Common myeloid progenitor, CD34-positive (primary cell): ENCODE measurements at regions not wholly inside any gene's neighbourhood (a gene's known extent, or its start where the extent isn't known, plus 50 kb on each side); places are given as distances from the start of the nearest gene placed in this dataset.

Experiments used
- CTCF ChIA-PET: fragments of 350-600 bp; sonication (Branson Sonifier 250); formaldehyde crosslinking; loops from one replicate; lab custom pipeline; 2021; ENCODE audit warnings: antibody characterized with exemption; lab: Charles Lee
- POLR2A ChIA-PET: fragments of 350-600 bp; sonication (Branson Sonifier 250); formaldehyde crosslinking; loops from one replicate; lab custom pipeline; 2021; ENCODE audit warnings: antibody characterized with exemption; lab: Charles Lee
- DNase-seq, 3 donors: peaks; one replicate each; pipeline versions ENCODE4 v3.0.0 to v3.0.0-alpha.2; 2013
- H3K27ac ChIP-seq, 2 experiments: 1 replicate in 1 of 2; 2 replicates in 1 of 2; pipeline ENCODE4 v1.7.0; 2013; ENCODE audit warnings: inconsistent platforms in 2 of 2, low read length in 2 of 2, mild to moderate bottlenecking in 2 of 2, low read depth in 1 of 2, moderate library complexity in 1 of 2; ENCODE audit not compliant: severe bottlenecking in 2 of 2, insufficient read depth in 1 of 2, poor library complexity in 1 of 2
- H3K27me3 ChIP-seq, 5 experiments: replicated peaks in 2 of 5; 1 replicate in 3 of 5; 2 replicates in 2 of 5; pipeline versions ENCODE4 v1.6.1 to v1.7.0; 2013; ENCODE audit warnings: low read length in 4 of 5, mild to moderate bottlenecking in 2 of 5, moderate library complexity in 2 of 5, inconsistent platforms in 1 of 5; ENCODE audit not compliant: insufficient read depth in 5 of 5, control insufficient read depth in 4 of 5
- H3K36me3 ChIP-seq, 4 experiments: 1 replicate in 2 of 4; 2 replicates in 2 of 4; pipeline versions ENCODE4 v1.6.1 to v1.7.0; 2013; ENCODE audit warnings: low read length in 3 of 4, control low read depth in 1 of 4, mild to moderate bottlenecking in 1 of 4; ENCODE audit not compliant: control insufficient read depth in 4 of 4, insufficient read depth in 4 of 4
- H3K4me1 ChIP-seq, 4 experiments: 1 replicate in 3 of 4; 2 replicates in 1 of 4; pipeline versions ENCODE4 v1.6.1 to v1.7.1; 2013; ENCODE audit warnings: low read length in 3 of 4, mild to moderate bottlenecking in 3 of 4, control low read depth in 1 of 4, inconsistent platforms in 1 of 4, moderate library complexity in 1 of 4; ENCODE audit not compliant: control insufficient read depth in 4 of 4, insufficient read depth in 4 of 4; ENCODE audit errors: control extremely low read depth in 1 of 4
- H3K4me3 ChIP-seq, 7 experiments: 1 replicate in 4 of 7; 2 replicates in 3 of 7; pipeline versions ENCODE4 v1.5.1 to v1.7.0; 2013; ENCODE audit warnings: mild to moderate bottlenecking in 7 of 7, low read length in 6 of 7, moderate library complexity in 6 of 7, inconsistent platforms in 2 of 7, low read depth in 2 of 7, control low read depth in 1 of 7; ENCODE audit not compliant: insufficient read depth in 4 of 7, control insufficient read depth in 1 of 7; ENCODE audit errors: extremely low read depth in 1 of 7
- H3K9me3 ChIP-seq, 5 experiments: 1 replicate in 4 of 5; 2 replicates in 1 of 5; pipeline versions ENCODE4 v1.6.1 to v1.7.1; 2013; ENCODE audit warnings: low read length in 4 of 5, mild to moderate bottlenecking in 2 of 5, inconsistent platforms in 1 of 5, low read depth in 1 of 5, moderate library complexity in 1 of 5; ENCODE audit not compliant: control insufficient read depth in 4 of 5, insufficient read depth in 2 of 5; ENCODE audit errors: control extremely low read depth in 1 of 5
- WGBS: methylation state at CpG from one replicate; pipeline ENCODE4 v1.1.5; 2013; ENCODE audit not compliant: insufficient coverage; 5-methylcytosine and 5-hydroxymethylcytosine counted together

DNA sequence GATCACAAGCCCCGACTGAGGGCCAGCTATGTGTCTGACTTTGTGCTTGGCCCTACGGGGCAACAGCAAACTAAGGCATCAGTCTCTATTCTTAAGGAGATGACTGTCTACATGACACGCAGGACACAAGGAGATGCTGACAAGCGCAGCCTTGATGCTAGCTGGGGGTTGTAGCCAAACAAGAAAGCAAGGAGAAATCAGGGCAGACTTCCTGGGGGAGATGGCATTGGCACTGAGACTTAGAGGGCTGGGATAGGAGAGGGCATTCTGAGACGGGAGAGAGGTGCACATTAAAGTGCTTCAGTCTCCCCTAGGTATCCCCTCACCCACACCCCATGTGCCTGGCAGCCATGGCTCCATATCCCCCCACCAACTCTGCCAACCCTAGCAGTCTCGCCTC lies 210.8 kb upstream of the POU3F1 start:
- POLR2A ChIA-PET, result no interaction called here
- Histone ChIP-seq H3K4me3 (no peak overlapping the region), H3K27ac (no peak overlapping the region), H3K36me3 (no peaks in the 10 kb centered on the region), H3K4me1 (no peaks in the 10 kb centered on the region), H3K9me3 (peaks cover 0 to 15% (median 0%) of the 10 kb centered on the region in 5 experiments), H3K27me3 (peaks cover 2 to 36% (median 4%) of the 10 kb centered on the region in 5 experiments)
- CTCF ChIA-PET, result no interaction called here
- 83% methylated on average over 5 of the region's 6 CpGs for WGBS
- no peak for DNase-seq

DNA sequence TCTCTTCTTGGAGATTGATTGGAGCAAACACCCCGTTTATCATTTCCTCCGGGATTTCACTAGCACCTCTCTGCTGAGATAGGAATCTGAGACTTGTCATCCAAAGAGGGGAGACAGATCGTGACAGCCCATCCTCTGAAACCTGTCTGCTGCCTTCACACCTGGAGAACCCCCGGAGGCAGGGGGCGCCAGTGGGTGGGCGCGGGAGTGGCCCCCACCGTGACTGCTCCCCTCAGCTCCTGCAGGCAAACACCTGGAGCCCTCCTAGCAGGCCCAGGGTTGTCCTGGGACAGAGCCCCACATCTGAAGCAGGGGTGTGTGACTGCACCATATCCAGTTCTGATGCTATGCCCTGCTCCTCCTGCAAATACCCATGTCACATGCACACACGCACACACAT lies 209.5 kb upstream of the POU3F1 start:
- Histone ChIP-seq H3K9me3 (peaks cover 0 to 15% (median 0%) of the 10 kb centered on the region in 5 experiments), H3K27me3 (peaks cover under 1 to 32% (median 2%) of the 10 kb centered on the region in 5 experiments), H3K27ac (no peak overlapping the region), H3K36me3 (no peaks in the 10 kb centered on the region), H3K4me1 (no peaks in the 10 kb centered on the region), H3K4me3 (no peak overlapping the region)
- DNase-seq, result no peak
- 49% methylated on average over 7 of the region's 9 CpGs for WGBS
- POLR2A ChIA-PET, result no interaction called here
- CTCF ChIA-PET, result interaction anchor here (0.6 kb wide), 2 partner anchors 31 to 437 kb away, joined by 3 to 4 read pairs; no protein-coding TSS in a partner anchor

DNA sequence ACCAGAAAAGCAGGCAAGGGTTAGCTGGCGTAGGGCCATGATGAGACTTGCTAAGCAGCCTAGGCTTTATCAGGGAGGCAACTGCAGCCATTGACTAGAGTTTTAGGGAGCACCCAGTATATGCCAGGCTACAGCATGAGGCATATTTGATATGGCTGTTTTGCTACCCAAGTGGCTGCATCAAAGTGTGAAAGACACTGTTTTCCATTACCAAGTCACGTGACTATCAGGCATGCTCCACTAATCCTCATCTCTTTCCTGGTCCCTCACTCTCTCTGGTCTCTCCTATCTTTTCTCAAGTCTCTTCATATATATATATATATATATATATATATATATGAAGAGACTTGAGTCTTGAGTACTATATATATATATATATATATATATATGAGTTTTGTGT lies 206.7 kb upstream of the POU3F1 start:
- Histone ChIP-seq H3K9me3 (peaks cover 0 to 2% (median 0%) of the 10 kb centered on the region in 5 experiments), H3K36me3 (no peaks in the 10 kb centered on the region), H3K27ac (no peak overlapping the region), H3K4me1 (no peaks in the 10 kb centered on the region), H3K27me3 (peaks cover 0 to 30% (median 8%) of the 10 kb centered on the region in 5 experiments), H3K4me3 (no peak overlapping the region)
- WGBS, result 100% methylated on average over 1 of the region's 2 CpGs
- CTCF ChIA-PET, result no interaction called here
- POLR2A ChIA-PET, result no interaction called here
- no peak for DNase-seq

DNA sequence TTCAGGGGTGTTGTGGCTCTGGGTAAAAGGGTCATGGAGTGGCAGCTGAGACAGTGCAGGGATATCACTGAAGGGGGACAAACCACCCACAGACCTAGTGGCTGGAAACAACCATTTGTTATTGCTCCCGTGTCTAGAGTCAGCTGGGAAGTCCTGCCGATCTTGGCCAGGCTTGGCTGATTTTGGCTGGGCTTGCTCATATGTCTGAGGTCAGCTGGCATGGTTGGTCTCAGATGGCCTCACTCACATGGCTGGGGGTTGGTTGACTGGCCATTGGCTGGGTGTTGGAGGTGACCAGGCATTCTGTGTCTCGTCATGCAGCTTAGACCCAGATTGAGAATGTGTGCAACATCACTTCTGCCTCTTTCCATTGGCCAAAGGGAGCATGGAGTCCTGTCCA lies 203.8 kb upstream of the POU3F1 start:
- WGBS, result 100% methylated on average over 2 of the region's 3 CpGs
- CTCF ChIA-PET, result no interaction called here

DNA sequence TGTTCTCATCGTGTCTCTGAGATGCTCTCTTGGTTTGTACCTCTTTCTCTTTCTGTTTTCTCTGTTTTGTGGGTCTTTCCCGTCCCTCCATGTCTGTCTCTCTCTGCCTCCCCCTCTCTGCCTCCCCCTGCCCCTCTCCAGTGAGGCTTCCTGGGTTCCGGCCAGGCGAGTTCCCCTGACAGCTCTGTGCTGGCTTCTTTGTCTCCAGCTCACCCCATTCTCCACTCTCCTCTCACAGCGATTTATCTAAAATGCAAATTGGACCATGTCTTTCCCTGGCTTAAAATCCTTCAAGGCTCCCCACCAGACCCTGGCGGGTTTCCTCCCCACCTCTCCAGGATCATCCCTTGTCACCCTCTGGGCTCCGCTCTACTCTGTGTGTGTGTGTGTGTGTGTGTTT lies 202.4 kb upstream of the POU3F1 start:
- Histone ChIP-seq H3K4me3 (no peak overlapping the region), H3K36me3 (no peaks in the 10 kb centered on the region), H3K4me1 (no peaks in the 10 kb centered on the region), H3K9me3 (no peaks in the 10 kb centered on the region), H3K27ac (no peak overlapping the region), H3K27me3 (peaks cover 2 to 30% (median 11%) of the 10 kb centered on the region in 5 experiments)
- ChIA-PET CTCF (no interaction called here), POLR2A (no interaction called here)
- no peak for DNase-seq
- WGBS, result 61% methylated on average over 4 of the region's 7 CpGs

More for the DNA sequence above, 203.8 kb upstream of the POU3F1 start:
- no peaks in the 10 kb centered on the region for H3K4me1 ChIP-seq
- no peak overlapping the region for H3K27ac ChIP-seq
- no peak for DNase-seq
- peaks cover 0 to 2% (median 0%) of the 10 kb centered on the region in 5 experiments for H3K9me3 ChIP-seq
- no peaks in the 10 kb centered on the region for H3K36me3 ChIP-seq
- peaks cover 2 to 35% (median 6%) of the 10 kb centered on the region in 5 experiments for H3K27me3 ChIP-seq
- POLR2A ChIA-PET, result no interaction called here
- H3K4me3 ChIP-seq, result no peak overlapping the region

DNA sequence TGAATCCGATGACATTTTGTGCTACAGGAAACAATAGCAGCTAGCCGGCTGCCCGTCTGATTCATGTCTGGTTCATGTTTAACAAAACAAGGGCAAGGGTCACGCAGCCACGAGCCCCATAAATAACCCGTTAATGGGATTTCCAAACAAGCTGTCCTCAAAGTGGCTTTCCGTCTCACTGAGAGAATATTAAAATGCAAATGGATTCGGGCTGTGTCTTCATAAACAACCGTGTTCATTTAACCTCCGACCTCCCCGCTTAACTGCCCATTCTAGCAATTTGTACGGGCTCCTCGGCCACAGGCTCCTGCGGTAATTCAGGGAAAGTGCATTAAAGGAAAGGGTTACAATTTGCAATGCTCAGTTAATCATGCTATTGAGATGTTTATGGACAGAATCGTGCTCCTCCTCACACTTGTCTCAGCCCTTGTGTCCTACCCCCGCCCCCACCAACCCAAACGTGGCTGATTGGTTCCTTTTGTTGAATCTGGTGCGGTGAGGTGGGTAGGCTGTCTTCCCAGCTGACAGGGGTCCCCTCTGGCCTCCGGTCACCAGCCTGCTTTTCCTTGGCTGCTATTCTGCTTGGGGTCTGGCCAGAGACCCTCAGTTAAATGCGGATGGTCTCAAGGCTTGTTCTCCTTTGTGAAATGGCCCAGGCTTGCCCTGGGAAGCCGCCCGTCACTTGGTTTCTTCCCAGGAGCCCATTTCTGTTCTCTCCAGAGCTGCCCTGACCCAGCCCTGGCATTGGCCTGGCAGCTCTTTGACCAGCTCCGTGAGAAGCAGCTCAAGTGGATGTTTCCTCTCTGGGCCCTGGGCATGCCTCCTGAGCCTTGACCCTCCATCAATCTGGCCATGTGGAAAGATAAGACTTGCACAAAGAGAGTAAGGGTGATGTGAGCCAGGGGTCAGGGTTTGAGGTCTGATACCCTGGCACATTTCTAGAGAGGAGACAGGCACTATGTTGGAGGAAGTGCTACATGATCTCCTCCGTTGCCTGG lies 200.7 kb upstream of the POU3F1 start:
- DNase-seq, result no peak
- Histone ChIP-seq H3K4me1 (no peaks in the 10 kb centered on the region), H3K27me3 (peaks cover 0 to 30% (median 19%) of the 10 kb centered on the region in 5 experiments), H3K36me3 (no peaks in the 10 kb centered on the region), H3K27ac (no peak overlapping the region), H3K4me3 (no peak overlapping the region), H3K9me3 (no peaks in the 10 kb centered on the region)
- 70% methylated on average over 22 of the region's 24 CpGs for WGBS
- ChIA-PET CTCF (no interaction called here), POLR2A (no interaction called here)
